Heart left ventricle (tissue), 13 donors: ENCODE measurements at regions not wholly inside any gene's neighbourhood (a gene's known extent, or its start where the extent isn't known, plus 50 kb on each side); places are given as distances from the start of the nearest gene placed in this dataset.

ENCODE experiments used
- POLR2A ChIP-seq, 2 donors: fragments of 450-650 bp; IDR thresholded peaks; one replicate each; pipeline ENCODE4 v1.6.1; 2017; ENCODE audit warnings: antibody characterized with exemption in 2 of 2, mild to moderate bottlenecking in 2 of 2, moderate library complexity in 2 of 2
- TF ChIP-seq, protein P1 (sequence below), 12 donors: fragments of 200-600 bp; sonication (generic) in 4 of 12; IDR thresholded peaks; one replicate each; pipeline versions ENCODE4 v1.5.0 to v1.8.0; 2018 to 2022; ENCODE audit warnings: antibody characterized with exemption in 12 of 12, mild to moderate bottlenecking in 5 of 12
- donor health status: ischemic (EF 13 %, LVEDD 7.1; RV severe dilation, severe dysfunction).
- donor health status: DM: no; HTN: yes; CAD: no.
- donor health status: DM: no; HTN: no; CAD: no.
- donor health status: ischemic (EF 25% LVEDD 6.9; RV normal size, moderate dysfunction).
- donor health status: ischemic (EF 25% LVEDD 5.7; RV mildly dilated, moderate dysfunction).
- donor health status: ischemic (EF 35%, LVEDD 5.7; RV mildly dilated, moderate dysfunction).
- donor health status: nonischemic (EF 11% LVEDD 7.7; RV severe dilation, severe dysfunction).
- donor health status: DM: yes; HTN: yes; CAD: no.
- donor health status: PGD.
- donor health status: ischemic (EF 29% LVEDD 5.4; RV normal size, mild dysfunction).
- donor health status: nonischemic (EF 23%, LVEDD 6.1; RV moderate dilation, normal function).

DNA sequence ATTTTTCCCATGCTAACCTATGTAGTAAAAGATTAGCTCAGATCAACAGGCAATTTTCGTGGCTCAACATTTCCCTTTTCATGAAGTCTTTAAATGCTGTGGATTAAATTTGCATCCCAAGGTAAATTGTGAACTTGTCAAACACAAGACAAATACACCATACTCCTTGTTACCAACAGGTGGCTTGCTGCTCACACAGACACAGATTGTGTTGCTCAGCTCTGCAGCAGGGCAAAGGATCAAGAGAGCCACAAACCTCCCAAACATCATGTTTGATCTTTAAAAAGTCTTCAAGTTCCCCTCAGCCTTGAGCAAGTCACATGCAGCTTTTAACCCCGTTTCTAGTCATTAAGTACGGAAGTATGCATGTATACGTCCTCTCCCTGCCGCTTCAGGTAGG is 119.6 kb upstream of the CNTNAP4 start:
- TF ChIP-seq, protein P1, sequence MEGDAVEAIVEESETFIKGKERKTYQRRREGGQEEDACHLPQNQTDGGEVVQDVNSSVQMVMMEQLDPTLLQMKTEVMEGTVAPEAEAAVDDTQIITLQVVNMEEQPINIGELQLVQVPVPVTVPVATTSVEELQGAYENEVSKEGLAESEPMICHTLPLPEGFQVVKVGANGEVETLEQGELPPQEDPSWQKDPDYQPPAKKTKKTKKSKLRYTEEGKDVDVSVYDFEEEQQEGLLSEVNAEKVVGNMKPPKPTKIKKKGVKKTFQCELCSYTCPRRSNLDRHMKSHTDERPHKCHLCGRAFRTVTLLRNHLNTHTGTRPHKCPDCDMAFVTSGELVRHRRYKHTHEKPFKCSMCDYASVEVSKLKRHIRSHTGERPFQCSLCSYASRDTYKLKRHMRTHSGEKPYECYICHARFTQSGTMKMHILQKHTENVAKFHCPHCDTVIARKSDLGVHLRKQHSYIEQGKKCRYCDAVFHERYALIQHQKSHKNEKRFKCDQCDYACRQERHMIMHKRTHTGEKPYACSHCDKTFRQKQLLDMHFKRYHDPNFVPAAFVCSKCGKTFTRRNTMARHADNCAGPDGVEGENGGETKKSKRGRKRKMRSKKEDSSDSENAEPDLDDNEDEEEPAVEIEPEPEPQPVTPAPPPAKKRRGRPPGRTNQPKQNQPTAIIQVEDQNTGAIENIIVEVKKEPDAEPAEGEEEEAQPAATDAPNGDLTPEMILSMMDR (IDR thresholded peaks at IDR 0.05): no peak
- TF ChIP-seq POLR2A (IDR thresholded peaks at IDR 0.05): no peak
